SK-N-SH treated with all-trans-retinoic acid at 6 μM for 48 hours (cell line): ENCODE measurements at regions not wholly inside any gene's neighbourhood (a gene's known extent, or its start where the extent isn't known, plus 50 kb on each side); places are given as distances from the start of the nearest gene placed in this dataset.
A peak's percentile ranks its signal among the peaks of the same experiment; 100 is the strongest.

Experiments
- ATAC-seq: fragments of 200-7000 bp; cut with Tn5 transposase; 3 replicates; pipeline ENCODE4 v1.9.1; 2020; ENCODE audit warnings: mild to moderate bottlenecking, moderate library complexity
- ARNTL ChIP-seq: fragments of 450-650 bp; formaldehyde crosslinking; IDR thresholded peaks from 2 replicates; pipeline ENCODE4 v1.5.0; 2020; ENCODE audit warnings: low read depth, mild to moderate bottlenecking, moderate library complexity, borderline replicate concordance
- CSDC2 ChIP-seq: fragments of 250-450 bp; sonication (Bioruptor Pico); IDR thresholded peaks from 2 replicates; pipeline ENCODE4 v1.5.0; 2020; ENCODE audit warnings: mild to moderate bottlenecking, moderate library complexity
- CSRNP3 ChIP-seq: fragments of 250-450 bp; sonication (Bioruptor Pico); IDR thresholded peaks from 2 replicates; pipeline ENCODE4 v1.5.1; 2021; ENCODE audit warnings: mild to moderate bottlenecking, moderate library complexity
- ESRRG ChIP-seq: fragments of 250-450 bp; sonication (Bioruptor Pico); IDR thresholded peaks from 2 replicates; pipeline ENCODE4 v1.6.1; 2021; ENCODE audit warnings: mild to moderate bottlenecking
- GLIS3 ChIP-seq: fragments of 250-450 bp; sonication (Bioruptor Pico); IDR thresholded peaks from 2 replicates; pipeline ENCODE4 v1.5.0; 2020; ENCODE audit warnings: mild to moderate bottlenecking, moderate library complexity
- ISL1 ChIP-seq: fragments of 250-450 bp; sonication (Bioruptor Pico); IDR thresholded peaks from 2 replicates; pipeline ENCODE4 v2.1.2; 2022; ENCODE audit warnings: mild to moderate bottlenecking, moderate library complexity
- OSR1 ChIP-seq: fragments of 250-450 bp; sonication (Bioruptor Pico); IDR thresholded peaks from 2 replicates; pipeline ENCODE4 v1.8.0; 2022; ENCODE audit warnings: moderate library complexity, mild to moderate bottlenecking, inconsistent platforms
- PATZ1 ChIP-seq: fragments of 250-450 bp; sonication (Bioruptor Pico); IDR thresholded peaks from 2 replicates; pipeline ENCODE4 v1.8.0; 2020; ENCODE audit warnings: mild to moderate bottlenecking, moderate library complexity, borderline replicate concordance
- PPARA ChIP-seq: fragments of 250-450 bp; sonication (Bioruptor Pico); IDR thresholded peaks from 2 replicates; pipeline ENCODE4 v1.5.0; 2020; ENCODE audit warnings: mild to moderate bottlenecking, borderline replicate concordance
- RARB ChIP-seq: fragments of 250-450 bp; sonication (Bioruptor Pico); IDR thresholded peaks from 2 replicates; pipeline ENCODE4 v1.8.0; 2021; ENCODE audit warnings: mild to moderate bottlenecking, moderate library complexity
- SNAI2 ChIP-seq: fragments of 250-450 bp; sonication (Bioruptor Pico); IDR thresholded peaks from 2 replicates; pipeline ENCODE4 v1.5.0; 2020; ENCODE audit warnings: mild to moderate bottlenecking, moderate library complexity
- TCF4 ChIP-seq: fragments of 250-450 bp; sonication (Bioruptor Pico); IDR thresholded peaks from 2 replicates; pipeline ENCODE4 v1.8.0; 2021; ENCODE audit warnings: mild to moderate bottlenecking, moderate library complexity, borderline replicate concordance
- TOX ChIP-seq: fragments of 250-450 bp; sonication (Bioruptor Pico); IDR thresholded peaks from 2 replicates; pipeline ENCODE4 v1.8.0; 2021; ENCODE audit warnings: mild to moderate bottlenecking, moderate library complexity, borderline replicate concordance
- TSHZ2 ChIP-seq: fragments of 250-450 bp; sonication (Bioruptor Pico); IDR thresholded peaks from 2 replicates; pipeline ENCODE4 v1.5.0; 2020; ENCODE audit warnings: mild to moderate bottlenecking, moderate library complexity
- ZC3H10 ChIP-seq: fragments of 250-450 bp; sonication (Bioruptor Pico); IDR thresholded peaks from 2 replicates; pipeline ENCODE4 v1.5.1; 2021; ENCODE audit warnings: mild to moderate bottlenecking, moderate library complexity
- ZFP3 ChIP-seq: fragments of 250-450 bp; sonication (Bioruptor Pico); IDR thresholded peaks from 2 replicates; pipeline ENCODE4 v1.5.0; 2020; ENCODE audit warnings: mild to moderate bottlenecking, moderate library complexity
- ZFP30 ChIP-seq: fragments of 450-650 bp; formaldehyde crosslinking; IDR thresholded peaks from 2 replicates; pipeline ENCODE4 v1.5.0; 2022; ENCODE audit warnings: mild to moderate bottlenecking, moderate library complexity
- ZNF70 ChIP-seq: fragments of 450-650 bp; formaldehyde crosslinking; IDR thresholded peaks from 2 replicates; pipeline ENCODE4 v1.5.0; 2020; ENCODE audit warnings: mild to moderate bottlenecking, moderate library complexity
- TF ChIP-seq, protein P1 (sequence below): fragments of 250-450 bp; sonication (Bioruptor Pico); IDR thresholded peaks from 2 replicates; pipeline ENCODE4 v1.8.0; 2021; ENCODE audit warnings: low read depth, mild to moderate bottlenecking, moderate library complexity, borderline replicate concordance

DNA sequence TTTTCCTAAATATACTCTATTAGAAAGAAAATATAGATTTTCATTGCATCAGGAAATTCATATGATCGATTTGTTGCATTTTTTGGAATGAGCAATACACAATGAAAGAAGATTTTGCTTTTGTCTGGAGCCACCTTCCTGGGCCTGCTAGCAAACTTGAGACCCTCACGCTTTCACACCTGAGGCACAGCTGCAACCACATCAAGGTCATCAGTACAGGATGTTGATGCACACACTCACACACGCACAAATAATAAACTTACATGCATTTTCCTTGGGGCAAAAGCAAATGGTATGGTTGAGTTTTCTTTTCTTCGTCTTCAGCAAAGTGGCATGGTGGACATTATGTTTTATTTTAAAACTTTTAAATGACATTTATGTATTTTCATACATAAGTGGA is 64.8 kb upstream of the SATB1 start (continued):
- TF ChIP-seq PATZ1 (CRISPR knock-in tag) (no peak), ZC3H10 (CRISPR knock-in tag) (no peak), PPARA (CRISPR knock-in tag) (no peak), ISL1 (CRISPR knock-in tag) (no peak)

- no peak for ATAC-seq
- TF ChIP-seq, protein P1, sequence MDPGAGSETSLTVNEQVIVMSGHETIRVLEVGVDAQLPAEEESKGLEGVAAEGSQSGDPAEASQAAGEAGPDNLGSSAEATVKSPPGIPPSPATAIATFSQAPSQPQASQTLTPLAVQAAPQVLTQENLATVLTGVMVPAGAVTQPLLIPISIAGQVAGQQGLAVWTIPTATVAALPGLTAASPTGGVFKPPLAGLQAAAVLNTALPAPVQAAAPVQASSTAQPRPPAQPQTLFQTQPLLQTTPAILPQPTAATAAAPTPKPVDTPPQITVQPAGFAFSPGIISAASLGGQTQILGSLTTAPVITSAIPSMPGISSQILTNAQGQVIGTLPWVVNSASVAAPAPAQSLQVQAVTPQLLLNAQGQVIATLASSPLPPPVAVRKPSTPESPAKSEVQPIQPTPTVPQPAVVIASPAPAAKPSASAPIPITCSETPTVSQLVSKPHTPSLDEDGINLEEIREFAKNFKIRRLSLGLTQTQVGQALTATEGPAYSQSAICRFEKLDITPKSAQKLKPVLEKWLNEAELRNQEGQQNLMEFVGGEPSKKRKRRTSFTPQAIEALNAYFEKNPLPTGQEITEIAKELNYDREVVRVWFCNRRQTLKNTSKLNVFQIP (CRISPR knock-in tag): no peak
- TF ChIP-seq SNAI2 (CRISPR knock-in tag): no peak
- no peak for TF ChIP-seq ZFP3
- no peak for TF ChIP-seq TOX (CRISPR knock-in tag)
- no peak for TF ChIP-seq CSDC2 (CRISPR knock-in tag)
- no peak for TF ChIP-seq TCF4
- no peak for TF ChIP-seq CSRNP3 (CRISPR knock-in tag)
- no peak for TF ChIP-seq GLIS3 (CRISPR knock-in tag)
- no peak for TF ChIP-seq ESRRG (CRISPR knock-in tag)
- TF ChIP-seq PATZ1 (CRISPR knock-in tag): no peak
- TF ChIP-seq PPARA (CRISPR knock-in tag): no peak
- TF ChIP-seq ARNTL (CRISPR knock-in tag): no peak
- TF ChIP-seq OSR1 (CRISPR knock-in tag): no peak
- no peak for TF ChIP-seq RARB (CRISPR knock-in tag)
Observed at GRCh38 chr3:18483226-18483625, 58.1 kb upstream of the SATB1 start.

- no peak for ATAC-seq
- peak; percentile 44; the same call in 1 of the 2 replicates for TF ChIP-seq ISL1 (CRISPR knock-in tag)
- no peak for TF ChIP-seq TCF4
- no peak for TF ChIP-seq ZFP3
- no peak for TF ChIP-seq GLIS3 (CRISPR knock-in tag)
- no peak for TF ChIP-seq TSHZ2 (CRISPR knock-in tag)
- no peak for TF ChIP-seq ZNF70 (CRISPR knock-in tag)
Observed at GRCh38 chr3:18481946-18482548, 56.9 kb upstream of the SATB1 start.

DNA sequence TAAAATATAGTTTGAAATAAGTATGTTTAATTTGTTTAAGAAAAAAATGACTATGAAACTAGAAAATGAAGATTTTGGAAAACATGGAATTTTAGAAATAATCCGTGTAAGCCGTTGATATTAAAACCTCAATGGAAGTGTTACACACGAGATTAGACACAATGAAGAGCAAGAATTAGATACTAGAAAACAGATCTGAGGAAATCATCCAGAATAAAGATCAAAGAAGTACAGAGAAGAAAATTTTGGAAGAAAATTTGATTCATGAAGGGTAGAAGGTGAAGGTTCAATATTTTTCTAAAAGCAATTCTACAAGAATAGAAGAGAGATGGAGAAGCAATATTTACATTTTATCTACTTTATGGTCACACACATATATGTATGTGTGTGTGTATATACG is 52.5 kb upstream of the SATB1 start:
- TF ChIP-seq ZFP30 (CRISPR knock-in tag): peak; percentile 91
- no peak for TF ChIP-seq OSR1 (CRISPR knock-in tag)
- TF ChIP-seq CSRNP3 (CRISPR knock-in tag): no peak
- TF ChIP-seq TOX (CRISPR knock-in tag): no peak
- ATAC-seq: no peak
